ENCODE measurements at regions not wholly inside any gene's neighbourhood (a gene's known extent, or its start where the extent isn't known, plus 50 kb on each side); places are given as distances from the start of the nearest gene placed in this dataset.

DNA sequence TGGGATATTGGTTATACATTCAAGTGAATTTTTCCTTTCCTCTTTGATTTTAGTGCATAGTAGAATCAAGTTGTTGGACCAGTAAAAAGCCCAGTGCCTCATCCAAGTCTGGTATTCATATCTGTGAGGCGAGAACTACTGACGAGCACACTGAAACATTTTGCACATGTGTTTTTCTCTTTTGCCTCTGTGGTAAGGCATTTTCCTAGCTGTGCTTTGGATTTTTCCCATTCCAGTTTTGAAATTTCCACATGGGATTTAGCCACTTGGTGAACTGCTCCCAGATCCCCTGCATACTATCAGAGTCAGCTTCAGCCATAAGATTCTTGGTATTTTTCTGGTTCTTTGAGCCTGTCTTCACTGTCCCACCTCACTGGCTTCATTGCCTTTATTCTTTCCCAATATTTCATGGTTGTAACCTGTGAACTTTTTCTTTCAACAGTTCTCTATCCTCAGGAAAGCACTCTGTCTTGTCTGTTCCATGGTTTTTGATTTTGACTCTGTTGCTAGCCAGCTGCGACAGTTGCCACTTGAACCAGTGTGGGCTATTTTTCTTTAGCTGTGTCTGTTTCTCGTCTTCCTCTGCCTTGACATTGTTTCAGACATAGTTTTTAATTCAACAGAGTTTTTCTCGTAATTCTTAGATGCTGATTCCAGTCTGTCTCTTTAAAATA lies 239.0 kb downstream of the REEP3 start:
- TF ChIP-seq, protein P1, sequence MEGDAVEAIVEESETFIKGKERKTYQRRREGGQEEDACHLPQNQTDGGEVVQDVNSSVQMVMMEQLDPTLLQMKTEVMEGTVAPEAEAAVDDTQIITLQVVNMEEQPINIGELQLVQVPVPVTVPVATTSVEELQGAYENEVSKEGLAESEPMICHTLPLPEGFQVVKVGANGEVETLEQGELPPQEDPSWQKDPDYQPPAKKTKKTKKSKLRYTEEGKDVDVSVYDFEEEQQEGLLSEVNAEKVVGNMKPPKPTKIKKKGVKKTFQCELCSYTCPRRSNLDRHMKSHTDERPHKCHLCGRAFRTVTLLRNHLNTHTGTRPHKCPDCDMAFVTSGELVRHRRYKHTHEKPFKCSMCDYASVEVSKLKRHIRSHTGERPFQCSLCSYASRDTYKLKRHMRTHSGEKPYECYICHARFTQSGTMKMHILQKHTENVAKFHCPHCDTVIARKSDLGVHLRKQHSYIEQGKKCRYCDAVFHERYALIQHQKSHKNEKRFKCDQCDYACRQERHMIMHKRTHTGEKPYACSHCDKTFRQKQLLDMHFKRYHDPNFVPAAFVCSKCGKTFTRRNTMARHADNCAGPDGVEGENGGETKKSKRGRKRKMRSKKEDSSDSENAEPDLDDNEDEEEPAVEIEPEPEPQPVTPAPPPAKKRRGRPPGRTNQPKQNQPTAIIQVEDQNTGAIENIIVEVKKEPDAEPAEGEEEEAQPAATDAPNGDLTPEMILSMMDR (IDR thresholded peaks at IDR 0.05) = no peak
- no peak for TF ChIP-seq POLR2A (IDR thresholded peaks at IDR 0.05)

Data from Peyer's patch (tissue), 4 donors.